Activated CD4-positive, alpha-beta T cell treated with anti-CD3 and anti-CD28 coated beads for 36 hours (primary cell): ENCODE measurements at regions not wholly inside any gene's neighbourhood (a gene's known extent, or its start where the extent isn't known, plus 50 kb on each side); places are given as distances from the start of the nearest gene placed in this dataset.

ENCODE experiments used
- ATAC-seq: fragments of 200-7000 bp; cut with Tn5 transposase; one replicate; pipeline ENCODE4 v1.10.0; 2021; ENCODE audit warnings: mild to moderate bottlenecking, moderate library complexity
- CTCF ChIA-PET: fragments of 350-600 bp; sonication (Branson Sonifier 250); formaldehyde crosslinking; loops from one replicate; lab custom pipeline; 2021; ENCODE audit warnings: antibody characterized with exemption; lab: Charles Lee
- POLR2A ChIA-PET: fragments of 350-600 bp; sonication (Branson Sonifier 250); formaldehyde crosslinking; loops from one replicate; lab custom pipeline; 2021; ENCODE audit warnings: antibody characterized with exemption, inconsistent platforms; lab: Charles Lee
- DNase-seq: peaks from one replicate; pipeline ENCODE4 v3.0.0-alpha.2; 2020
- H3K27ac Mint-ChIP-seq: one replicate; pipeline ENCODE4 v1.8.0; 2021; ENCODE audit warnings: mixed read lengths
- H3K27me3 Mint-ChIP-seq: one replicate; pipeline ENCODE4 v1.8.0; 2021; ENCODE audit warnings: mixed read lengths
- H3K36me3 Mint-ChIP-seq: one replicate; pipeline ENCODE4 v1.8.0; 2021; ENCODE audit warnings: low read depth, mixed read lengths
- H3K4me1 Mint-ChIP-seq: one replicate; pipeline ENCODE4 v1.8.0; 2021; ENCODE audit warnings: mixed read lengths
- H3K4me3 Mint-ChIP-seq: one replicate; pipeline ENCODE4 v1.8.0; 2021; ENCODE audit warnings: mild to moderate bottlenecking, moderate library complexity, mixed read lengths
- H3K9me3 Mint-ChIP-seq: one replicate; pipeline ENCODE4 v1.8.0; 2021; ENCODE audit warnings: low read depth, mixed read lengths
- intact Hi-C, 2 experiments: fragments of 100-400 bp; cut with DNase I in 1 of 2; cut with micrococcal nuclease in 1 of 2; formaldehyde crosslinking; loops; one replicate each; pipeline versions ENCODE4 v1.14.2 to v1.15.1; 2022 to 2024; cut with DNase I, micrococcal nuclease

DNA sequence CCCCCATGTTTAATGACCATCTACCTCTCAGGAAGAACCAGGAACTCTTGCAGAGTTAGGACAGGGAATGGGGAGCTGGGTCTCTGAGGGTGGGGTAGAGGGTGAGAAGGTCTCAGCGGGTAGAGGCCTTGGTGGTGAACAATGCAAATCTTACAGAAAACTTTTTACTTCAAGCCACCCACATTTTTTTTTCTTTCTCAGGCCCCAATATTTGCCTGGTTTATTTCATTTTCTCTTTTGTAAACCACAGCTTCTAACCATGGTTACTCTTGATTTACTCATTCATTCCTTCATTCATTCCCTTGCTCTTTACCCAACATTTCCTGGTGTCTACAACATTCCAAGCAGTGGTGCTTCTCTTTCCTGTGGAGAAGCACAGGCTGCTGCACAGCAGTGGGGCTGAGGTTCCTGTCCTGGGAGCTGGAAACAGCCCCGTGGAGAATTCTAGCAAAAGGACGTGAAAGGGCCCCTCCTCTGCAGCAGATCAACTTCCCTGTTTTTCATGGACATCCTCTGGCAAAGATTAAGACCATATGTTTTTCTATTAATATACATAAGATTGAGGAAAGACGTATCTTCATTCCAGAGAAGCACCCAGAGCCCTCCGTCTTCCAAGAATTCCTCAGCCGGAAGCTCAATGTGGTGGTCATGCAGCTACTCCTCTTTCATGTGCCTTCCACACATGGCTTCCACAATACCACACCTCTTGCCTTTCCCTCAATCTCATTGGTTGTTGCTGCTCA, 224.4 kb upstream of the SESN3 start:
- DNase-seq, result no peak
- no peaks in the 10 kb centered on the region for H3K4me1 Mint-ChIP-seq
- intact Hi-C loops, result no loop called here
- POLR2A ChIA-PET, result no interaction called here
- H3K27me3 Mint-ChIP-seq, result no peaks in the 10 kb centered on the region
- H3K36me3 Mint-ChIP-seq, result no peaks in the 10 kb centered on the region
- no peaks in the 10 kb centered on the region for H3K9me3 Mint-ChIP-seq
- CTCF ChIA-PET, result interaction anchor here (0.7 to 1.6 kb wide), 4 partner anchors 11 to 309 kb away, joined by 3 to 4 read pairs (median 4); no protein-coding TSS in a partner anchor
- no peak overlapping the region for H3K27ac Mint-ChIP-seq
- no peak for ATAC-seq
- H3K4me3 Mint-ChIP-seq, result no peak overlapping the region

GRCh38 chr11:95453616-95454171, 222.7 kb upstream of the SESN3 start:
- ATAC-seq, result no peak
- Mint-ChIP-seq H3K9me3 (no peaks in the 10 kb centered on the region), H3K4me3 (no peak overlapping the region), H3K27me3 (no peaks in the 10 kb centered on the region), H3K27ac (no peak overlapping the region), H3K4me1 (no peaks in the 10 kb centered on the region), H3K36me3 (no peaks in the 10 kb centered on the region)
- intact Hi-C loops, result no loop called here
- POLR2A ChIA-PET, result no interaction called here
- CTCF ChIA-PET, result no interaction called here
- DNase-seq, result no peak

DNA sequence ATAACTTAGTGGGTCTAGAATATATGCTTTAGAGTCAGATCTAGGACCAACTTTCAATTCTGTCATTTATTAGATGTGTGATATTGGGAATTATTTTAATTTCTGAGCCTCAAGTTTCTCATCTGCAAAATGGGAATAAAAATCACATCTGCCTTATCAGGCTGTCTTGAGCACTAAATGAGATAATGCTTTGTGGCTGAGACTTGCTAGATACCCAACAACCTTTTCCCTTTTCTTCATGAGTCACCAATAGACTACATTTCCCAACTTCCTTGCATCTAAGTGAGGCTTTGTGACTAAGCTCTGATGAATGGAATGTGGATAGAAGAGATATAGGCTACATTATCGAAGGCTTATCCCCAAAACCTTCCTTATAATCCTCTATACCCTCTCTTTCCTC, 220.7 kb upstream of the SESN3 start:
- Mint-ChIP-seq H3K4me3 (no peak overlapping the region), H3K9me3 (no peaks in the 10 kb centered on the region), H3K36me3 (no peaks in the 10 kb centered on the region), H3K27me3 (no peaks in the 10 kb centered on the region), H3K27ac (no peak overlapping the region), H3K4me1 (no peaks in the 10 kb centered on the region)
- DNase-seq (no peak), ATAC-seq (no peak)
- POLR2A ChIA-PET, result no interaction called here
- intact Hi-C loops, result no loop called here
- CTCF ChIA-PET, result no interaction called here

GRCh38 chr11:95451261-95451660, 220.3 kb upstream of the SESN3 start:
- intact Hi-C loops, result no loop called here
- CTCF ChIA-PET, result interaction anchor here (0.5 to 0.9 kb wide), 2 partner anchors 152 to 268 kb away, joined by 3 read pairs; no protein-coding TSS in a partner anchor
- H3K27ac Mint-ChIP-seq, result no peak overlapping the region

DNA sequence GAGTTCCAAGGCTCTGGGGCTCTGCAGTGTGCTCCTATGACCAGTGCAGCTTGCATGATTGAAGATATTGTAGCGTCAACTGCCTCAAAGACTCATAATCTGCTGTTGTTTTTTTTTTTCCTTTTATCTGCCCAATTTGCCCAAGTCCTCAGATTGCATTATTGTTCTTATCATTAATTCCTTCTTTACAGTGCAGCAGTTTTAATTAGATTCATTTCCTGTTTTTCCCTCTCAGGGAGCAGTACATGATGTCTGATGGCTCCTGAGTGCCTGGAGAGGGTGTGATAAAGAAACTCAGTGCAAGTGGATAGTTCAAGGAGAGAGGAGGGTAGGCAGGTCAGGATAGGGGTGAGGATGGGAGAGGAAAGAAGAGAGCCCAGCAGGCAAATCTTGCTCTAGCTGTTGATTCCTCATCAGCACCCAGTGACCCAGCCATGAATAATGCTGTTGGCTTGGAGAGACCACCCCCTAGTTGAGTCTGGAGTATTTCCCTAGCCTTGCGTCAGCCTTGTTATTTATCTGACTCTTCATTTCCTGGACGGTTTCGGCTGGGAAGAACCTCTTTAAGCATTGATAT, 219.6 kb upstream of the SESN3 start:
- no peaks in the 10 kb centered on the region for H3K27me3 Mint-ChIP-seq
- POLR2A ChIA-PET, result no interaction called here
- CTCF ChIA-PET, result interaction anchor here (0.5 to 0.9 kb wide), 2 partner anchors 151 to 269 kb away, joined by 3 read pairs; no protein-coding TSS in a partner anchor
- ATAC-seq (no peak), DNase-seq (no peak)
- no peaks in the 10 kb centered on the region for H3K36me3 Mint-ChIP-seq
- no peaks in the 10 kb centered on the region for H3K9me3 Mint-ChIP-seq
- H3K27ac Mint-ChIP-seq, result no peak overlapping the region
- intact Hi-C loops, result no loop called here
- H3K4me1 Mint-ChIP-seq, result no peaks in the 10 kb centered on the region
- H3K4me3 Mint-ChIP-seq, result no peak overlapping the region

More at GRCh38 chr11:95451261-95451660, 220.3 kb upstream of the SESN3 start:
- H3K27me3 Mint-ChIP-seq, result no peaks in the 10 kb centered on the region
- no peaks in the 10 kb centered on the region for H3K36me3 Mint-ChIP-seq
- POLR2A ChIA-PET, result no interaction called here
- DNase-seq, result no peak
- ATAC-seq, result no peak
- no peaks in the 10 kb centered on the region for H3K4me1 Mint-ChIP-seq
- H3K4me3 Mint-ChIP-seq, result no peak overlapping the region
- no peaks in the 10 kb centered on the region for H3K9me3 Mint-ChIP-seq

- Mint-ChIP-seq H3K27me3 (no peaks in the 10 kb centered on the region), H3K9me3 (no peaks in the 10 kb centered on the region), H3K4me3 (no peak overlapping the region), H3K4me1 (peaks cover 9% of the 10 kb centered on the region), H3K36me3 (no peaks in the 10 kb centered on the region), H3K27ac (no peak overlapping the region)
- DNase-seq, result no peak
- intact Hi-C loops, result no loop called here
- ChIA-PET POLR2A (no interaction called here), CTCF (no interaction called here)
- no peak for ATAC-seq
These were observed 214.8 kb upstream of the SESN3 start for GRCh38 chr11:95445746-95446333.

- H3K4me1 Mint-ChIP-seq, result peaks cover 9% of the 10 kb centered on the region
- H3K27ac Mint-ChIP-seq, result no peak overlapping the region
- DNase-seq (no peak), ATAC-seq (no peak)
- intact Hi-C loops, result no loop called here
- H3K4me3 Mint-ChIP-seq, result no peak overlapping the region
- no peaks in the 10 kb centered on the region for H3K27me3 Mint-ChIP-seq
- ChIA-PET POLR2A (no interaction called here), CTCF (interaction anchor here (0.8 to 1.4 kb wide), 5 partner anchors 10 to 338 kb away, joined by 3 to 4 read pairs (median 4); no protein-coding TSS in a partner anchor)
- H3K9me3 Mint-ChIP-seq, result no peaks in the 10 kb centered on the region
- no peaks in the 10 kb centered on the region for H3K36me3 Mint-ChIP-seq
These were observed 213.6 kb upstream of the SESN3 start for GRCh38 chr11:95444309-95445241.

DNA sequence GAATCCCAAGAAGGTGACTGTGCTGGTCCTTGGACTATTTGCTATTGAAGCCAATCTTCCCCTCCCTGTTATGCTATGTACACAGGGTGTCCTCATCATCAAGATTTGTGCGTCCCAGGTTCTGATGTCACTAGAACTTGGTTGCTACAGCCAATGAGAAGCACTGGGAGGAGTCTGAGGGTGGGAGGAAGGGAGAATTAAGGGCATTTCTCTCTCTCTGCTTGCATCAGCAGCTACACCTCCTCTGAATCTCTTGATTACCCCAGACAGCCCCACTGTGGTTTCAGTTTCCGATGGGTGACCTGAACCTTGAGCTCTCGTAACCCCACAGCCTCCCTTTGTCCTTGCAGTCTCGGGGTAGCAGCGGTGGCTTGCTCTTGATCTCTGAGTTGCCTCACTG, 212.4 kb upstream of the SESN3 start:
- no peaks in the 10 kb centered on the region for H3K27me3 Mint-ChIP-seq
- POLR2A ChIA-PET, result no interaction called here
- intact Hi-C loops, result no loop called here
- no peaks in the 10 kb centered on the region for H3K36me3 Mint-ChIP-seq
- H3K27ac Mint-ChIP-seq, result no peak overlapping the region
- peaks cover 9% of the 10 kb centered on the region for H3K4me1 Mint-ChIP-seq
- DNase-seq, result peak; percentile 37
- H3K4me3 Mint-ChIP-seq, result no peak overlapping the region
- H3K9me3 Mint-ChIP-seq, result no peaks in the 10 kb centered on the region
- peak; percentile 85 for ATAC-seq
- CTCF ChIA-PET, result interaction anchor here (0.8 to 1.4 kb wide), 2 partner anchors 262 to 289 kb away, joined by 4 to 6 read pairs; no protein-coding TSS in a partner anchor

DNA sequence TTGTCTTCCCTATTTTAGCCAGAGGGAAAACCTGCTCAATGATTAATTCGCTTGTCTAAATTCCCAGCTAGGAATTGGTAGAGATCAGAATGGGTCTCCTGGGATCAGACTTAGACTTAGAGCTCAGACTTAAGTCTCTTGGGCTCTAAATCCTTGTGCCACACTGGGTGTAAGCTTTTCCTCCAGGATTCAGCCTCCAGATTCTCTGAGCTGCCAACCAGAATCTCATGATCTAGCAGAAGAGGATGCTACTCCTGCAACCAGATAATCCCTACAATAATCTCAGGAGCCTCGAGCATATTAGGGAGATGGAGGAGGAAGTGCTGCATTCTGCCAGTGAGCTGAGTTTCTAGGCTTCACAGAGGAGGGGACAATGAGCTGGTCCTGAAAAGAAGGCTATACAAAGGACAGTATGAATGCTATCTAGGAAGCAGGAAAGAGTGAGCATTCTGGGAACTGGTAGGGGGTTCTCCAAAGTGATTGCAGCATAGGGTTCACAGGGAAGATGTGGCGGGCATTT, 211.6 kb upstream of the SESN3 start:
- DNase-seq (no peak), ATAC-seq (no peak)
- CTCF ChIA-PET, result interaction anchor here (0.6 to 1.4 kb wide), 3 partner anchors 14 to 288 kb away, joined by 3 to 6 read pairs (median 4); no protein-coding TSS in a partner anchor
- no peaks in the 10 kb centered on the region for H3K36me3 Mint-ChIP-seq
- H3K9me3 Mint-ChIP-seq, result no peaks in the 10 kb centered on the region
- H3K4me3 Mint-ChIP-seq, result no peak overlapping the region
- POLR2A ChIA-PET, result no interaction called here
- intact Hi-C loops, result no loop called here
- H3K4me1 Mint-ChIP-seq, result peaks cover 9% of the 10 kb centered on the region
- H3K27ac Mint-ChIP-seq, result no peak overlapping the region
- H3K27me3 Mint-ChIP-seq, result no peaks in the 10 kb centered on the region

GRCh38 chr11:95435628-95436353, 204.8 kb upstream of the SESN3 start:
- ATAC-seq, result no peak
- intact Hi-C loops, result no loop called here
- peaks cover 10% of the 10 kb centered on the region for H3K4me1 Mint-ChIP-seq
- POLR2A ChIA-PET, result no interaction called here
- no peak overlapping the region for H3K27ac Mint-ChIP-seq
- no peaks in the 10 kb centered on the region for H3K27me3 Mint-ChIP-seq
- H3K4me3 Mint-ChIP-seq, result no peak overlapping the region
- H3K36me3 Mint-ChIP-seq, result no peaks in the 10 kb centered on the region
- no peak for DNase-seq
- CTCF ChIA-PET, result no interaction called here
- H3K9me3 Mint-ChIP-seq, result no peaks in the 10 kb centered on the region
